Stimulated activated CD8-positive, alpha-beta memory T cell treated with anti-CD3 and anti-CD28 coated beads, Interleukin-4, amount 100 ng/mL, for 48 hours (primary cell): ENCODE measurements at regions not wholly inside any gene's neighbourhood (a gene's known extent, or its start where the extent isn't known, plus 50 kb on each side); places are given as distances from the start of the nearest gene placed in this dataset.

Experiments used
- DNase-seq: peaks from one replicate; pipeline ENCODE4 v3.0.0-alpha.2; 2020

- DNase-seq: no peak
These were observed 123.2 kb upstream of the MAX start for GRCh38 chr14:65225299-65226159.

GRCh38 chr14:65226824-65227604, 124.7 kb upstream of the MAX start:
- no peak for DNase-seq

- no peak for DNase-seq
These were observed 126.1 kb upstream of the MAX start for GRCh38 chr14:65228436-65228835.

GRCh38 chr14:65228956-65229747, 126.8 kb upstream of the MAX start:
- no peak for DNase-seq

GRCh38 chr14:65229748-65230728, 127.7 kb upstream of the MAX start:
- peak; percentile 51 for DNase-seq

- no peak for DNase-seq
These were observed 129.1 kb upstream of the MAX start for GRCh38 chr14:65231286-65231980.

GRCh38 chr14:65234752-65235361, 132.5 kb upstream of the MAX start:
- no peak for DNase-seq

- no peak for DNase-seq
These were observed 134.9 kb upstream of the MAX start for GRCh38 chr14:65237023-65237814.

GRCh38 chr14:65237941-65238340, 135.6 kb upstream of the MAX start:
- DNase-seq: no peak

GRCh38 chr14:65238456-65238855, 136.1 kb upstream of the MAX start:
- DNase-seq: no peak

- DNase-seq: no peak
These were observed 137.0 kb upstream of the MAX start for GRCh38 chr14:65239143-65239937.

- DNase-seq: no peak
These were observed 137.6 kb upstream of the MAX start for GRCh38 chr14:65239938-65240296.

- DNase-seq: no peak
These were observed 138.9 kb upstream of the MAX start for GRCh38 chr14:65241125-65241752.

- DNase-seq: no peak
These were observed 140.4 kb upstream of the MAX start for GRCh38 chr14:65242732-65243134.

- no peak for DNase-seq
These were observed 141.6 kb upstream of the MAX start for GRCh38 chr14:65243766-65244442.

GRCh38 chr14:65249471-65250161, 147.3 kb upstream of the MAX start:
- DNase-seq: no peak

GRCh38 chr14:65250162-65250495, 147.8 kb upstream of the MAX start:
- no peak for DNase-seq

- DNase-seq: no peak
These were observed 148.9 kb upstream of the MAX start for GRCh38 chr14:65251213-65251612.
